Erythroblast (primary cell): ENCODE measurements at regions not wholly inside any gene's neighbourhood (a gene's known extent, or its start where the extent isn't known, plus 50 kb on each side); places are given as distances from the start of the nearest gene placed in this dataset.

Experiments used
- GATA1 ChIP-seq: IDR thresholded peaks from 2 replicates; pipeline ENCODE4 v1.6.1; 2011; ENCODE audit warnings: low read depth, mild to moderate bottlenecking, control low read depth, low read length, moderate library complexity
- POLR2A ChIP-seq: IDR thresholded peaks from 2 replicates; pipeline ENCODE4 v1.6.1; 2011; ENCODE audit warnings: mild to moderate bottlenecking, low read length

GRCh38 chr10:28850784-28851183, 173.5 kb downstream of the BAMBI start:
- no peak for TF ChIP-seq POLR2A
- TF ChIP-seq GATA1: no peak
